ENCODE measurements at regions not wholly inside any gene's neighbourhood (a gene's known extent, or its start where the extent isn't known, plus 50 kb on each side); places are given as distances from the start of the nearest gene placed in this dataset.
A peak's percentile ranks its signal among the peaks of the same experiment; 100 is the strongest.
"Not testable (repeated sequence)": the region's sequence is repeated elsewhere in the genome, so short reads cannot be mapped to it uniquely, and the experiment has no call there.

GRCh38 chr3:28627843-28628242 is 279.2 kb upstream of the AZI2 start:
- intact Hi-C loops (cut with DNase I); DNase-seq (ENCODE audit: missing footprints); ATAC-seq: not testable (repeated sequence)

DNA sequence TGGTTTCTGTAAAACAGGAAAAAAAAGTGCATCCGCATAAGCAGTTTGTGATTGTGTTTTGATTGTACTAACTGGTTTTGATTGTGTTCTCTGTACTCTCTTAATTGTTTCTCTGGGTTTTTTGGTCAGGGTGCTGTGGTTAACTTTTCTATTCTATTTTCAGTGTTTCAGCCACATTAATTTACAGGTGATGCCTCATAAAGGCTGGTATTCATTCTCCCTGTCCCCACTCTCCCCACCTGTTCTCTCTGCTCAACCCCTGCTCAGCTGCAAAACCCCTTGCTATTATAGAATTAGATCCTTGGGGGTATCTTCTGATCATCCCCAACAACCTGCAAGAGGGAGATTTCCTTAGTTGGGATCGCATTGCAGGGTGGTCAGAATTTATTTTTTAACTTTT is 285.4 kb upstream of the AZI2 start:
- intact Hi-C loops (cut with DNase I), result no loop called here
- ATAC-seq (no peak), DNase-seq (ENCODE audit: missing footprints) (no peak)

GRCh38 chr3:28637742-28638141 is 289.1 kb upstream of the AZI2 start:
- ATAC-seq (no peak), DNase-seq (ENCODE audit: missing footprints) (no peak)
- intact Hi-C loops (cut with DNase I), result no loop called here

DNA sequence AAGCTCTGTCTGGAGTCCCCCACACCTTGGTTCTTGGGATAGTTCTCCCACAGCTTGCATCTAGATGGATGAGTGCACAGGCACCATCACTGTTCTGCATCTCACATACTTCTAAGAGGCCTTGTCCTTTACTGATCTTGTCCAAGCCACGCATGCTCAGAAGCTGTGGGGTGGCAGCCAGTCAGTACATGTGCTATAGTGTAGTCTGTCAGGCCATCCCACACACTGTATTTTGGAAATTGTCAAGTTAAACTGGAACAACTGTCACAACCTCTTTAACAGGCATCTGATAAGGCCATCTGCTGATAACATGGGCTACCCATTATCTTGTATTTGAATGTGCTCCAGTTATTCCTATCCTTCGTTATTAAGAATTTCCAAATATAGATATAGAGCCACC is 296.5 kb upstream of the AZI2 start:
- DNase-seq (ENCODE audit: missing footprints) (no peak), ATAC-seq (no peak)
- intact Hi-C loops (cut with DNase I), result no loop called here

DNA sequence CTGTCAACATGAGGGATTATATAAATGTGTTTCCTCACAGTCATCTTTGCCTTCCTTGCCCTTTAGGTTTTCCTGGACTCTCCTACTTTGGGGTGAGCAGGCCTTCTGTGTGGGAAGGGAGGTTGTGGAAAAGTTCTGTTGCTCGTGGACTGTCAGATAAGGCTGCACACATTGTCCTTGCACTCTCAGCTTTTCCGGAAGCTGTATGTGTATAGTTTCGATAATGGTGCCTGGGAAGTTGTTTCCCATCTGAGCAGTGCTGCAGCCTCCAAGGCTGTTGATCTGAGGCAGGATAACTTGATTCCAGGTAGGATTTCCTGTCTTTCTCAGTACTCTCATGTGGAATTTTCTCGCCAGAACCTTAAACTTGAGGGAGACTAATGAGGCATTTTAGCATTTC is 297.8 kb upstream of the AZI2 start:
- intact Hi-C loops (cut with DNase I), result no loop called here
- ATAC-seq, result no peak
- DNase-seq (ENCODE audit: missing footprints), result no peak

GRCh38 chr3:28649266-28649665 is 300.6 kb upstream of the AZI2 start:
- intact Hi-C loops (cut with DNase I), result no loop called here
- DNase-seq (ENCODE audit: missing footprints) (no peak), ATAC-seq (no peak)

DNA sequence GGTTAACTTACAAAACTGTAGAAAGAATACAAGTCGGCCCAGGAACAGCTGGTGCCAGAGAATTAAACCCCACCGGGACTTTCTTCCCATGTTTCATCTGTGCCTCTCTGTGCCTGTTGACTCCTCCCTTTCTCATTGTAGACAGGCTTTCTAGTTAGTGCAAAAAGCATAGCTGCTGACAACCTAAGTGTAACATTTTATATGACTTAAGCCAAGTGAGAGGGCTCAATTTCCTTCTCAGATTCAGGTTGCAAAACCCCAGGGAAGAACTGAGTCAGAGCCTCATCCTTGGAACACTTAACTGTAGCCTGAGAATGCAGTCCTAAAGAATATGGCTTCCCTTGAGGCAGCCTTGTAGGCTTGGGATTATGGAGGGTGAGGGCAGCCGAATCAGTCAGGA is 302.5 kb upstream of the AZI2 start:
- DNase-seq (ENCODE audit: missing footprints) (no peak), ATAC-seq (no peak)
- intact Hi-C loops (cut with DNase I), result no loop called here

- intact Hi-C loops (cut with DNase I), result no loop called here
- DNase-seq (ENCODE audit: missing footprints), result no peak
Observed at GRCh38 chr3:28664123-28664522, 315.5 kb upstream of the AZI2 start.

DNA sequence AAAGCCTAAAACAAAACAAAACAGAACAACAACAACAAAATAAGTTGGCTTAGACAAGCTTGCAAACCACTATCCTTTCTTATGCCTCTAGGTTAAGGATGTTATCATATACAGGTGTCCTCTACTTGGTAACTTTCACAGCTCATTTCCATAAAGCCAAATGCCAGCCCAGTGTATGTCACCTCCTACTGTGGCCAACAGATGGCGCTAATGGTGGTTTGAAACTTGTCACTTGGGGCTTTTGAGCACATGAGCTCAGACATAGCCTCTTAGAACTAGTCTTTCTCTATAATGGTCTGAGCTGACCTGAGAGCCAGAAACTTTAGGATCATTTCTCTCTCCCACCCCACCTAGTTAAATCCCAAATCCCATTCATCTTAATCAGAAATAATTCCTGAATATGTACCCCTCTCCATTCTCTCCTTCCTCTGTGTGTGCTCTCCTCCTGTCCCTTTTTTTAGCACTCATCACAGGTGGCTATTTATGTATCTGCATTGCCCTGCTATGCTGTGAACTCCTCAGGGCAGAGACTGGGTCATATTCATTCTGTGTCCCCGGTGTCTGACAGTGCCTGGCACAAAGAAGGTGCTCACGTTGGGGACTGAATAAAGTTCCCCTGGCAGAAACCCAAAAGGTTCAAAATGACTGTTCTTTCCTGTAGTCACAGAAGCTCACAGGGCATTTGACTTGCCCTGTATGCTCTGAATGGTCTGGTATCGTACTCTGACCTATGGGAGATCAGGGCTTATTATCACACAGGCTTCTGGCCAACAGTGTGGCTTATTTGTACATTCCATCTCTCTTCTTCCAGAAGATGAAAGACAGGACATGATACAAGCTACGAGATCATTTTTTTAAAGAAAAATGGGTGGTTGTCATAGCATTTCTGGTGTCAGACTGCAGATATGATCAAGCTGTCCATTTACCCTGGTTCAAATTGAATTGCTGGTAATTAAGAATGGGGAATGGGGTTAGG is 319.3 kb upstream of the AZI2 start:
- ATAC-seq, result peak; percentile 93
- intact Hi-C loops (cut with DNase I), result loop anchor here (2.0 to 5.0 kb wide), 3 partner anchors 59 to 1099 kb away; no protein-coding TSS in a partner anchor
- peak; percentile 70 for DNase-seq (ENCODE audit: missing footprints)

More at GRCh38 chr3:28664123-28664522, 315.5 kb upstream of the AZI2 start:
- ATAC-seq, result no peak

DNA sequence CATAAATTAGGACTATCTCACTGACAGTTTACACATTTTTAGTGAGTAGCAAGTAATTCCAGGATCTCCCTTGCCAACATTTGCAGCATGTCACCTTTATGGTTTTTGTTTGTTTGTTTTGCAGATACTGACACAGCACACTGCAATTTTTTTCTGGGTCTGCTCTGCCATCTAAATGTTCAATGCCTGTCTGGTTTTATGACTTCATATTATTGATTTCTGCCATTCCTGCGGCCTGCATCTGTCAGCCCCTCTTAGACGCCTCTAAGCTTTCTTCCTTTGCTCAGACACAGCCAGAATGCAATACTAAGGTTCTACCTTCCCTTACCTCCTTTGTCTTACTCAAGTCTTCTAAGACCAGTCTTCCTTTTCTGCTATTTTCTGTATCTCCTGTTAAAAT is 321.2 kb upstream of the AZI2 start:
- ATAC-seq (no peak), DNase-seq (ENCODE audit: missing footprints) (no peak)
- intact Hi-C loops (cut with DNase I), result loop anchor here (5.0 kb wide), 2 partner anchors 112 to 1097 kb away; no protein-coding TSS in a partner anchor

DNA sequence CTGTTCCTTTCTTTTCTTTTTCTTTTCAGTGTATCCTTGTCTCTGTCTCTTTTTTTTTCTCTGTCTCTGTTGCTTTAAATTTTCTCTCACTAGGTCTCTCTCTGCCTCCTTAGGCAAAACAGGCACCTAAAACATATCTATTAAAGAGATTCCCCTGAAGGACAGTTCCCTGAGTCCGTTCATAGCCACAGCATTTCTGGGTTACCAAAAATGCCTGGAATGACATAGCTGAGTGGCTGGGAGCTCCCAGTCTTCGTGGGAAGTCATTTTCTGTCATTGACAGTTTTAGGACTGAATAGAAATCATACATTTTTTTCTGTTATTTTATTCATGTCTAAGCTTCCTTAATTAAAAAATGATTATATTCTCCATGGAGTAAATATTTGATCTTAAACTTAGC is 323.8 kb upstream of the AZI2 start:
- intact Hi-C loops (cut with DNase I), result no loop called here
- no peak for DNase-seq (ENCODE audit: missing footprints)
- ATAC-seq, result no peak

GRCh38 chr3:28673446-28673845 is 324.8 kb upstream of the AZI2 start:
- DNase-seq (ENCODE audit: missing footprints) (no peak), ATAC-seq (no peak)
- intact Hi-C loops (cut with DNase I), result no loop called here

GRCh38 chr3:28674212-28674611 is 325.6 kb upstream of the AZI2 start:
- peak; percentile 57 for ATAC-seq
- intact Hi-C loops (cut with DNase I), result no loop called here
- DNase-seq (ENCODE audit: missing footprints), result no peak

- intact Hi-C loops (cut with DNase I), result no loop called here
- ATAC-seq (no peak), DNase-seq (ENCODE audit: missing footprints) (no peak)
Observed at GRCh38 chr3:28677581-28677980, 329.0 kb upstream of the AZI2 start.

- ATAC-seq (no peak), DNase-seq (ENCODE audit: missing footprints) (no peak)
Observed at GRCh38 chr3:28678086-28678485, 329.5 kb upstream of the AZI2 start.

GRCh38 chr3:28680050-28680449 is 331.4 kb upstream of the AZI2 start:
- intact Hi-C loops (cut with DNase I), result no loop called here
- no peak for DNase-seq (ENCODE audit: missing footprints)
- ATAC-seq, result no peak

More at GRCh38 chr3:28678086-28678485, 329.5 kb upstream of the AZI2 start:
- intact Hi-C loops (cut with DNase I), result no loop called here

GRCh38 chr3:28682121-28682520 is 333.5 kb upstream of the AZI2 start:
- intact Hi-C loops (cut with DNase I), result no loop called here

GRCh38 chr3:28690176-28690575 is 341.6 kb upstream of the AZI2 start:
- intact Hi-C loops (cut with DNase I), result no loop called here
- ATAC-seq, result no peak
- no peak for DNase-seq (ENCODE audit: missing footprints)

More at GRCh38 chr3:28682121-28682520, 333.5 kb upstream of the AZI2 start:
- no peak for DNase-seq (ENCODE audit: missing footprints)
- no peak for ATAC-seq

- ATAC-seq, result no peak
- intact Hi-C loops (cut with DNase I), result no loop called here
Observed at GRCh38 chr3:28698706-28699105, 350.1 kb upstream of the AZI2 start.

GRCh38 chr3:28699283-28699682 is 350.7 kb upstream of the AZI2 start:
- DNase-seq (ENCODE audit: missing footprints), result no peak
- no peak for ATAC-seq
- intact Hi-C loops (cut with DNase I), result no loop called here

More at GRCh38 chr3:28698706-28699105, 350.1 kb upstream of the AZI2 start:
- DNase-seq (ENCODE audit: missing footprints), result no peak
